Dedifferentiated amniotic fluid mesenchymal stem cell (primary cell): ENCODE measurements at regions not wholly inside any gene's neighbourhood (a gene's known extent, or its start where the extent isn't known, plus 50 kb on each side); places are given as distances from the start of the nearest gene placed in this dataset.

Experiments
- DNase-seq: peaks from one replicate; pipeline ENCODE4 v3.0.0-alpha.2; 2016; ENCODE audit errors: extremely low spot score

DNA sequence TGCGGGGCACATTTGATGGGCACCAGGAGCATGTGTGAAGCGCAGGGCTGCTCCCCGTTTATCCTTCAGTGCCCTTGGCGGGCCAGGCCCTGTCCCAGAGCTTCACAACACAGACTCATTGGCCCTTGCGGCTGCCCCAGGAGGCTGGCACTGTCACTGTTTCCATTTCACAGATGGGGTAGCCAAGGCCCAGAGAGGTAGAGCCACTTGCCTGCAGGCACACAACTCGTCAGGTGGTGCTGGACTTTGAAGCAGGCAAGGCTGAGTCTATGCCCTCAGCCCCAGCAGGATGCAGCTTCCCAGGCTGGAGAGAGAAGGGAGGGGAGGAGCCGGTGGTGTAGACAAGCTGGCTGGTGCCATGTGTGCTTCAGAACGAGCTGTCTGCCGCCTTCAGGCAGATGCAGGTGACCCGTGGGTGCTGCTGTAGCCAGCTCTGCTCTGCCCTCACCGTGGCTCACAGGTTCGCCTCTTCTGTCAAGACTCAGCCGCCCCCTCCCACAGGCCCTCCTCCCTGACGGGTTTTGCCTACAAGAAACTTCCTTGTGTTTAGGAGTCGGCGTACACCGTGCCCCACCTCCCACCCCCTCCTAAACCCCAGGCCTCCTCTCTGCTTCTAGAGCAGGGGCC is 232.3 kb upstream of the CIBAR2 start:
- no peak for DNase-seq

DNA sequence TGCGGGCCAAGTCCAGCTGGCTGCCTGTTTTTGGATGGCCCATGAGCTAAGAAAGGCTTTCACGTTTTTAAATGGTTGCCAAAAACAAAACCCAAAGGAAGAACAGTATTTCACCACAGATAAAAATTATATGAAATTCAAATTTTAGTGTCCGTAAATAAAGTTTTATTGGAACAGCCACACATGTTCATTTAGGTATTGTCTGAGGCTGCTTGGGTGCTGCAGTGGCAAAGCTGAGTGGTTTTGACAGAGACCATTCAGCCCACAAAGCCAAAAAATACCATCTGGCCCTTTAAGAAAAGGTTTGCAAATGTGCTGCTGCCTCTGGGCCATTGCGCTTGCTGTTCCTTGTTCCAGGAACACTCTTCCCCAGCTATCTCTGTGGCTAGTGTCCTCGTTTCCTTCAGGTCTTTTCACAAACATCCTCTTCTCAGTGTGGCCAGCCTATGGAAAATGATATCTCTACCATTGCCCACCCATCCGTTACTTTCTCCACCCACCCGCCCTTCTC is 232.9 kb upstream of the CIBAR2 start:
- no peak for DNase-seq

DNA sequence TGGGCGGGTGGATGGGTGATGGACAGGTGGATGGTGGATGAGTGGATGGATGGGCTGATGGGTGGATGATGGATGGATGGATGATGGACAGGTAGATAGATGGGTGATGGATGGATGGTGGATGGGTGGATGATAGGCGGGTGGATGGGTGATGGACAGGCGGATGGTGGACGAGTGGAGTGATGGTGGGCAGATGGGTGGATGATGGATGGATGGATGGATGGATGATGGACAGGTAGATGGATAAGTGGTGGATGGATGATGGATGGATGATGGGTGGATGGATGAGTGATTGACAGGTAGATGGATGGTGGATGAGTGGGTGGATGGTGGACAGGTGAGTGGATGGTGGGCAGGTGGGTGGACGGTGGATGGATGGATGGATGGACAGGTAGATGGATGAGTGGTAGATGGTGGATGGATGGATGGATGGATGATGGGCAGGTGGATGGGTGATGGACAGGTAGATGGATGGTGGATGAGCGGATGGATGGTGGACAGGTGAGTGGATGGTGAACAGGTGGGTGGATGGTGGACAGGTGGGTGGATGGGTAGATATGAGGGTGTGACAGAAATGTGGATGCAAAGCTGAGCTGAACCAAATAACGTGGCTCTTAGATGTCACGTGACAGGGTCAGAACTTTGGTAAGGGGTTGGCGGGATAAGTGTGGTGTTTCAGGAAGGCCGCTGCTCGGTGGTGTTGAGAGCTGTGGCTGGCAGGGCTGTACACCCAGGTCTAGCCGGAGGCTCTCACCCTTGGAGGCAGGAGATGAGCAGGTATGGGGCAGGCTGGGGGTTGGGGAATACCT is 234.3 kb upstream of the CIBAR2 start:
- DNase-seq = no peak

DNA sequence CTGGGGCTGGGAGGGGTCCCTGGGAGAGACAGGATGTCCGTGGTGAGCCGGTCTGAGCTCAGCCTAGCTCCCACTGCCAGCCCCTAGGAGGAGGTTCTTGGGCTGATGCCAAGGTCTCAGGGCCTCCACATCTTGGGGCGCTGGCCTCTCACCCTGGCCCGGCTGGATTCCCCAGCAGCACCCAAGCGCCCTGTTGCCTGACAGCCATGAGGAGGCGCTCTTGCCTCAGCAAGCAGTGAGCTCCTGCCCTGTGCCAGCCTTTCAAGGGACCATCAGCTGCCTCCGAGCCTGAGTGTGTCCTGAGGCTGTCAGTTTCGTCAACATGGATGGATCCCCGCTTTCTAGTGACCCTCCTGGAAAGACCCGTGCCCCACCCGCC is 234.9 kb upstream of the CIBAR2 start:
- DNase-seq = no peak

DNA sequence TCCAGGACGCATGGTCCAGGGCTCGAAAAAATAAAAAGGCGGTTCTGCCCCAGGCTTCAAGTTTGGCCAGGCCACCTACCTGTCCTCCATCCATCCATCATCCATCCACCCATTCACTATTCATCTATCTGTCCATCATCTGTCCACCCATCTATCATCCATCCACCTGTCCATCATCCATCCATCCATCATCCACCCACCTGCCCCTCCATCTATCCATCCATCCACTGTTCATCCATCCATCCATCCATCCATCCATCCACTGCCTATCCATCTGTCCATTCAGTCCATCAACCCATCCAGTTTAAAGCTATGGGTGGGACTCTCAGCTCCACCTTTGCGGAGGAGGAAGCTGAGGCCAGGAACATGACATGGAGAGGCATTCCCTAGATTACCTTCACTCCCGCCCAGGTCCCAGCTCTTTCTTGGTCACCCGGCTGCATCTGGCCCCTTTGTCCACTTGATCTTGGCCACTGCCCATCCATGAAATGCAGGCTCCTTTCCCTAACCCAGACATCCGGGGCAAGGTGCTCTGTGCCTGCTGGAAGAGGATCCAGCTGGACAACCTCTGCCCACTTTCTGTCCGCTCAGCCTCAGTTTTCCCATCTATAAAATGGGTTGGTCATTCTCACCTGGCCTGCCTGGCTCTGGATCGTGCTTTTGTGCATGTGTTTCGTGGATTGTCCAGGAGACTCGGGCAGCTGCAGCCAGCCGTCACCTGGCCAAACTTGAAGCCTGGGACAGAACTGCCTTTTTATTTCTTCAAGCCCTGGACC is 236.0 kb upstream of the CIBAR2 start:
- DNase-seq = no peak

DNA sequence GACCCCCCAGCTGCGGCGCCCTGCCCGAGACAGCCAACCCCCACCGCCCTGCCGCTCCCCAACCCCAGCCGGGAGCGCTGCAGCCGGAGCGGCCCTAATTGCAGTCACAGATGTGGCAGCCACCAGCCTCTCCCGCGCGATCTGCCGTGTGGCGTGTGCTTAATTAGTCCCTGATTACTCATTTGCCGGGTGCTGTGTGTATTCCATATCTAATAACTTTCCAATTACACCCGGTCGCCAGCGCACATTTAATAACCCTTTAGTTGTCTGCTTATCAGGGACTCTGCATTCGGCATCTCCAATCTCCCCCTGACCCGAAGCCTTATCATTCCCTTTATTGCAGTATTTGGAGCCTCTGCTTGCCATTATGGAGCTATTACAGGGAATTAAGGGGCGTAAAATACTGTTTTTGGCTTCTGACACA is 236.7 kb upstream of the CIBAR2 start:
- no peak for DNase-seq

DNA sequence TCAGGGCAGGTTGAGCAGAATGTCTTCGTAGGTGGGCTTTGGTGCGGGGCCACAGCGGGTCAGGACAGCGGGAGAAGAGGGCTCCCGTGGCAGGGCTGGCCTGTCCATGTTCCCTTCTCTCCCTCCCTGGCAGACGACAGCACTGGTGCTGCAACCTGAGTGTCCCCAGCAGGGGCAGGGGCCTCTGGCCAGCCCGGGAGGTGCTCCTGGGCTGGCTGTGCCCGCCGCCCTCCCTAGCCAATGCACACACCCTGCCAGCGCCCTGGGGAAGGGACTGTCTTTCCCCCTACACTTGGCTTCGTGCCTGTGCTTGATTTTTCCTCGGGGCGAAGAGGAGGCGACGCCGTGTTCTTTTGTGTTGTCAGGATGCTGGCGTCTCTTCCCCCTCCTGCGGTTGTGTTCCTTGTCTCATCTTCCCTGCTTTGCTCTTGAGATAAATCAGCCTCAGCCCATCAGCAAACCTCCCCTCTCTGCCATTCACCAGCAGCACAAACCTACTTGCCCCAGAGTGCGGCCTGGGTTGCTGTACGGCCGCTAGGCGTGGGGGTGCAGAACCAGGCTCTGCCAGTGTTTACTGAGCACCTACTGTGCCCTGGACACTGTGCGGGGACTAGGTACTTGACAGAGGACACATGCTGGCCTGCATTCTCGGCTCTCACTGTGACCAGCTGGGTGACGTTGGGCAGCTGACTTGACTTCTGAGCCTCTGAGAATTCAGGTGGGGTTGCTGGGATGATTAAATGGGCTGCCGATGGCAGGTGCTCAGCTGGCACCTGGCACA is 237.3 kb upstream of the CIBAR2 start:
- no peak for DNase-seq

DNA sequence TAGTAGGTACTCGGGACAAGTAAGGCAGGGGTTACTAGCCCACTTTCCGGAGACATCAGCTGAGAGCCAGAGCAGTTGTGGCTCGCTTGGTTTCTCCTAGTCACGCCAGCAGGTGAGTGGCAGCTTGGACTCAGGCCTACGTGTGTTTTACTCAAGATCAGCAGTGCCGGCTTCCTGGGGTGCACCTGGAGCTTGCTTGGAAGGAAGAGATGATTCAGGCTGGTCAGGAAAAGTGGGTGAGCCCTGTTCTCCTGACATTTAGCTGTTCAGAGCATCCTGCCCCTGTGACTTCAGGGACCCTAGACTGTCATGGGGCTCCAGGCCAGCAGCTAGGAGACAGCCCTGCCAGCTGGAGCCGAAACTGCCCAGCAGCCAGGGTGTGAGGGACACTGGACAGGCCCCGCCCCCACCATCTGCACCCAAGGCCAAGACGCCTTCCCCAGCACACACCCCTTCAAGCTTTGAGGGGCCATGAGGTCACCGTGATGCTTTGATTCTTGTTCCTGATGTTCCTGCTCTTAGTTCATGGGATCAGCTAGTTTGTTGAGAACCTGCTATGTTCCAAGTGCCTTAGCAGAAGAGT is 238.0 kb upstream of the CIBAR2 start:
- no peak for DNase-seq

DNA sequence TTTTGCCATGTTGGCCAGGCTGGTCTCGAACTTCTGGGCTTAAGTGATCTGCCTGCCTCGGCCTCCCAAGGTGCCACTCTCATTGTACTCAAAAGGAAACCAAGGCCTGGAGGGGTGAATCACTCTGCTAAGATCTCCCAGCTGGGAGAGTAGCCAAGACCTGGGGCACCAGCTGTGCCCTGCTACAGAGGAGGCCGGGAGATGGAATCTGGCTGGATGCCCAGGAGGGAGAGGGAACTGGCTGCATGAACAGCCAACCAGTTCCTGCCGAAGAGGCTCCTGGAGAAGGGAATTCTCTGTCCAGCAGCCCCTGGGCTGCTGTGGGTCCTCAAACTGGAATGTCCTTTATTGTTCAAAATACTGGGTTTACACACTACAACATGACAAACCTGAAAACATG is 238.7 kb upstream of the CIBAR2 start:
- DNase-seq = peak; percentile 99

DNA sequence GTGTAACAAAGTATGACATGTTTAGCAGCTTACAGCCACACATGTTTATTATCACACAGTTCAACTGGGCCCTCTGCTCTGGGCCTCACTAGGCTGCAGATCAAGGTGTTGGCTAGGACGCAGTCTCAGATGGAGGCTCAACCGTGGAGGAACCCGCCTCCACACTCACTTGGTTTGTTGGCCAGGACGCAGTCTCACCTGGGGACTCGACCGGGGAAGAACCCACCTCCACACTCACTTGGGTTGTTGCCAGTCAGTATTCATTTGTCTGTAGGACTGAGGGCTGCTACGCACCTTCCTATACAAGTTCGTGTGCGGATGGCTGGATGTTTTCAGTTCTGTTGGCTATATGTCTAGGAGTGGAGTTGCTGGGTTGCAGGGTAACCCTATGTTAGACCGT is 240.7 kb upstream of the CIBAR2 start:
- DNase-seq = no peak

DNA sequence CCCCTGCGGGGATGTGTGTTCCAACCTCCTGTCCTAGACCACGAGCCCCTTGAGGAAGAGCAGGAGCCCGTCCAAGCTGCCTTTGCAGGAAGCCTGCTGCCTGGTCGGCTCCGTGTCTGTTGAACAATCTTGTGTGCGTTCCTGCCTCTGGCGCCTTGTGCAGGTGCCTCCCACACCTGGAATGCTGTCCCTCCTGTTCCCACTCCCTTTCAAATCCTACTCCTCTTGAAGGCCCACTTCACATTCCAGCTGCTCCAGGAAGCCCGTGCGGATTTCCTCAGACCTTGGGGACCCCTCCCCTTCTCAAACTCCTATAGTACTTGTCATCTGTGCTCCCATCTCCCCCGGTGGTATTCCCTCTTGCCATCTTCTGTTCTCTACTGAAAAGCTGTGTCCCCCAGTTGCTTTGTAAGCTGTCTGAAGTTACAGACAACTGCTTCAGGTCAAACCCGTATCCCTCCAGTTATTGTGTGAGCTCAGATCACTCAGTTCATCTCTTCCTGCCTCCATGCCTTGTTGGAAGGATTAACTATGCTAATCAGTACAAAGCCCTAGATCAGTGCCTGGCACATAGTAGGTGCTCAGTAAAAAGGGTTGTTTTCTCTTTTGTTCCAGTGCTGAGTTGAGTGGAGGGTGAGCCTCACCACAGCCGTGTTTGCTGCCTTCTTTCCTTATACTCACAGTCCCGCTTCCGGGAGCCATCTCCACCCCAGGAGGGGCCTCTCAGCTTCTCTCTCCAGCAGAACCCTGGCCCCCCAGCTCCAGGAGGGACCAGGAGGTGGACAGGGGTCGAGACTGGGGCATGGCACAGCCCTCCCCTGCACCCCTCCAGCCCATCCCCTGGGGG is 241.8 kb upstream of the CIBAR2 start:
- no peak for DNase-seq

DNA sequence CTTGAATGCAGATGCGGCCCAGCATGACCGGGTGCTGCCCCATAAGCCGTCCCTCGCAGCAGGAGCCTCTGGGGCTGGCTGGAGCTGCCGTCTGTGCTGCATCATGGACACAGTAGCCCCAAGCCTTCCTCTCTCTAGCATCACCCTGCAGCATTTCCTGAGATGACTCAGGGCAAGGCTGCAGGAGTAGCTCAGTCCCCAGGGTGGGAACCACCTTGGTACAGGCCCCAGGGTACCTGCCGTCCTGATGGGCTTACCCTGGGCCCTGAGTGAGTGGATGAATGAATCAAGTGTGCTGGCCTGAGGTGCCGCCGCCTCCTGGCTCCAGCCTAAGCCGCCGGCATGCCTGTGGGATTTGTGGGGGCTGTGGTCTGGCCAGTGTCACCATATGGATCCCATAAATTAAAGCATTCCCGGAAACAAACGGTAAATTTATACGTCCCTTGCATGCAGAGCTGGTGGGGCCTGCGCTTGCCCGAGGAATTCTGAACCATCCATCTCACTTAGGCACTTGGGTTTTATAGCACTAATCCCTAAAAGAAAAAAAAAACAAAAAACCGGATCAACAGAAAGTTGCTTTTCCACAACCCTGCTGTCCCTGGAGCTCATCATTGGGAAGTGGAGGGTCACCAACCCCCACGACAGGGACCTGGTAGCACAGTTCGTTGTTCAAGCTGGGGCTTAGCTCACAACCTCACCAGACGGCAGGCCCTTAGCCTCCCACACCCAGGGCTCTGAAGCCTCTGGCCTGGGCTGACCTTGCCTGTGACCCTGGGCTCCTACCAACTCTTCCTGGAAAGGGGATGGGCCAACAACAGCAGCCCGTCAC is 242.6 kb upstream of the CIBAR2 start:
- DNase-seq = peak; percentile 34

DNA sequence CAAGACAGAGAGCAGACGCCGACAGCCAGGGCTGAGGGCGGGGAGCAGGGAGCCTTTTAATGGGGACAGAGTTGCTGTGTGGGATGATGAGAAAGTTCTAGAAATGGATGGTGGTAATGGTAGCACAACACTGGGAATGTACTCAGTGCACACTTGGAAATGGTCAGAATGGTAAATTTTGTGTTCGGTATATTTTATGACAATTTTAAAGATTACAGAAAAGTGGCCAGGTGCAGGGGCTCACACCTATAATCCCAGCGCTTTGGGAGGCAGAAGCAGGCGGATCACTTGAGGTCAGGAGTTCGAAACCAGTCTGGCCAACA is 243.2 kb upstream of the CIBAR2 start:
- DNase-seq = no peak

DNA sequence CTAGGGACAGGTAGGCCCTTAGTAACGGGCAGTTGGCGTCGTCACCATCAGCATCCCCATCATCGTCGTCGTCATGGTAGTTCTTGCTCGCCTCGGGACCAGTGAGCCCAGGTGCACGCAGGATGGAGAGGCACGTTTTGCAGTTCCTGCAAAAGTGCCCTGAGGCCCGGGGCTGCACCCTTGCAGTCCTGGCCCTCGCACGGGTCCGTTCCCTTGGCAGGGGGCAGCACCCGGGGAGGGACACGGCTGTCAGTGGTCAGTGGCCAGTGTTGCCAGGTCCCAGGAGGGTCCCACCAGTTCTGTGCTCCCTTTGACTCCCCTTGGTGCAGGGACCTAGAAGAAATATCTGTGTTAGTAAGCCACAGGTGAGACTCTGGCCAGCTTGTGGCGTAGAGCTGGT is 243.9 kb upstream of the CIBAR2 start:
- DNase-seq = no peak

DNA sequence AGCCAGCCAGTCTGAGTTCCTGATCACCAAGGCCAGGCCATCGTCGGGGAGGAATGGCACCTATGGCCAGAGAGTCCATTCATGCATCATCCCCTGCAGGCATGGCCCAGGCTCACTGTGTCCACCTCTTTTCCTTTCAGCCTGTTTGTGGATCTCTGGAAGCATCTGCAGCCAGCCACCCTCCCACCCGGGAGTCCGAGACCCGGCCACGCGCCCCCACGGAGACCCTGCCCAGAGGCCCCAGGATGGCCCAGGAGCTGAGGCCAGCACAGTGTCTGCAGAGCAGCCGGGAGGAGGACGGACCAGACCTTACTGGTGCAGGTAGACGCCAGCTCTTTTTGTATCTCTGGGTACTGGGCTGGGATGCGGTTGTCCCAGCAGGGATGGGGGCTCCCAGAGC is 245.1 kb upstream of the CIBAR2 start:
- DNase-seq = no peak

DNA sequence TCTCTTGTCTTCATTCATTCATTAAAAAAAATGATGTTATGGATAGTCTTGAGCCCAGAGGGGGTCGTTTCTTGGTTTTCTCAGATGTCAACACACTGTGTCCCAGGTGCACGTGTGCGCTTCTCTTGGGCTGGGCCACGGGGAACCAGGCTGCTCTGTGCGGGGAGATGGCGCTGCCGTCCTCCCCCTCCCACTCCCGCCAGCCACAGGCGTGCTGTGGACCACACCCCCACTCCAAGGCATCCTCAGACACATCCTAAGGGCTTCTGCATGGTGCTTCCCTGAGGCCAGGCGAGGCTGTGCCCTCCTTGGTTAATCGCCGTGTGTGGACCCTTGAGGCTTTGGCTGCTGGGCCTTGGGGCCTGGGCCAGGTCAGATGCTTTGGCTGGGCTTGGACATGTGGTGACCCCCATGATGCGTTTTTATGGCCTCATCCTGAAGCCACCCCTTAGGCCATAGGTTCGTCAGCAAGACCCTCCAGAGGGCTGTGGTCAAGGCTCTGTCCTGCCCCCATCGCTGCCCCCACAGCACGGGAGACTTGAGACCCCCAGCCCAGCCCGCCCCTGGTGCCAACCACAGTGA is 245.7 kb upstream of the CIBAR2 start:
- DNase-seq = no peak

DNA sequence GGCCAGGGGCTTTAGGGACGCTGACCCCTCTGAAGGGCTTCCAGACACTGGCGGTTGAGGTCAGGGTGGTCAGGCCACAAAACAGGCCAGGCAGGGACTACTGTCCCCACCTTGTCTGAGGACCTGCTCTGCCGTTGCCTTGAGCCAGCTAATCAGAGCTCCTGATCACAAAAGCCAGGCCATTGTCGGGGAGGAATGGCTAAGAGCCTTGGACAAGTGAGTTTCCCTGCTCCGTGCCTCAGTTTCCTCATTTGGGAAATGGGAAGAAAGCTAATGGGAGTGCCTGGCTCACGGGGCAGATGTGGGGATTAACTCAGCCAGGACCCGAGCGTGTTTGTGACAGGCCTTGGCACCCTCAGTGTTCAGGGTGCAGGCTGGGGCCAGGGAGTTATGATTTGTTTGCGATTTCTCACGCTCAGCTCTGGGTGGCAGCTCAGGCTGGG is 246.5 kb upstream of the CIBAR2 start:
- DNase-seq = no peak

DNA sequence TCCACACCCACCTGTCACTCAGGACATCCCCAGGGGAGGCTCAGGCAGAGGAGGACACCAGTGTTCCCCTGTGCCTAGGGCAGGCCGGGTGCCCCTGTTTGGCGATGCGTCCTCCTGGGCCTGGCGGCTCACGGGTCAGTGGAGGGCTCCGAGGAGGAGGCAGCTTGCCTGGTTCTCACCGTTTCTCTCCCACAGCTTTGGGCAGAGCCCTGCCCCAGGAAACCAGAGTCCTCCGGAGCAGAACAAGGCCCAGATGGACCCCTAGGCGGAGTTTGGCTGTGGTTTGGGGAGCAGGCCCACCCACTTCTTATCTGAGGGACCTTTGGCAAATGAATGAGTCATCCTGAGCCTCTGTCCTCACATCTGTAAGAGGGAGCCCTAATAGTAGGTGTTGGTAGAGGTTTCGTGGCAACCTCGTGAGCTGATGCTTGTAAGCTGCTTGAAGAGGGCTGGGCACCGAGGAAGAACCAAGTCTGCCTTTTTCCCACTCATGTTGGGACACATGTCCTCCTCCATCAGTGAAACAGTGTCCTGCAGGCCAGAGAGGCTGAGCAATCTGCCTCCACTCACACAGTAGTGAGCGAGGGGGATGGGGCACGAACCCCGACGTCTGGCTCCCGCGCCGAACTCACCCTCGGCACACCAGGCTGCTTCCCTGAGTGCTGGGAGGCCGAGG is 247.0 kb upstream of the CIBAR2 start:
- no peak for DNase-seq
